ENCODE measurements at regions not wholly inside any gene's neighbourhood (a gene's known extent, or its start where the extent isn't known, plus 50 kb on each side); places are given as distances from the start of the nearest gene placed in this dataset.

DNA sequence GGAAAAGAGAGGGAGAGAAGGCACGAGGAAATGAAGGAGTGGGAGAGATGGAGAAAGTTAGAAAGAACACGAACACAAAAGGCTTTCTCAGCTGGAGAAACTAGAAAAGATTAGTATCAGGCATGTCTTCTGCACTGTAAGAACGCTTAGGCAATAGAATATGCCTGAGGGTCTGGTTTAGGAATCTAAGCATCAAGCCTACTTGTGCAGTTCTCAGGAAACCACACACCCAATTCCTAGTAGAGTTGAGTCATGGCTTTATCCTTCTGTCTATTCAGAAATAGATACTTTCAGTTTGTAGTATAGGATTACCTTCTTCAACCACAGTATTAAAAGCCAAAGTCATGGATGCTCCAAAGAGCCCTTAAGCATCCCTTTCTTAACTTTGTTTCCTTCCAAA is 969.4 kb downstream of the NTRK3 start:
- Mint-ChIP-seq H3K4me3 (no peak overlapping the region), H3K27ac (no peak overlapping the region)
- H2AFZ ChIP-seq (replicated peaks), result no peak overlapping the region

DNA sequence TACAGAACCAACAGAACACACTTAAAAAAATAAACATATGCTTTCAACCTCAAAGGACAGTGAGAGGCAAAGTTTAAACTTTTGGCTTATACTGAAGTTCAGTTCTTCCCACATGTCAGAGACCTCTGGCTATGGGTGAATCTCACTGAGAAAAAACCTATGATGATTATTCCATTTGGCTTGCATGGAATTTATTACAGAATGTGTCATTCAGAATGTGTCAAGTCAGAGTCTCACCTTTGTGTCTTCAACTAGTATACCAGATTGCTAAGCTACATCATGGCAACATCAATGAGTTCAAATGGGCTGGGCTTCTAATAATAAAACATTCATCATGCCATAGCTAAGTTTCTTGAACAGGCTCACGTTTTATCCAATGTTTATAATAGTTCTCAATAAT is 987.0 kb downstream of the NTRK3 start:
- H3K4me1 Mint-ChIP-seq, result no peaks in the 10 kb centered on the region

More for the DNA sequence above, 969.4 kb downstream of the NTRK3 start:
- Histone ChIP-seq H3K4me3 (no peak overlapping the region), H3K4me1 (no peaks in the 10 kb centered on the region), H3K27me3 (no peaks in the 10 kb centered on the region), H3K27ac (no peak overlapping the region), H3K36me3 (no peaks in the 10 kb centered on the region), H3K9ac (no peak overlapping the region), H3F3A (ENCODE audit: low read depth) (no peaks in the 10 kb centered on the region), H3K9me3 (ENCODE audit: low read depth) (no peaks in the 10 kb centered on the region), H3K4me2 (no peak overlapping the region), H3K79me2 (ENCODE audit: low read depth) (no peaks in the 10 kb centered on the region), H4K20me1 (ENCODE audit: low read depth) (no peaks in the 10 kb centered on the region)
- no peak for DNase-seq (ENCODE audit: low spot score)
- H3K9me3 Mint-ChIP-seq, result peaks cover 3% of the 10 kb centered on the region
- no peaks in the 10 kb centered on the region for H3K27me3 Mint-ChIP-seq (ENCODE audit: insufficient read depth, low read depth)
- H3K4me1 Mint-ChIP-seq, result no peaks in the 10 kb centered on the region
- no peaks in the 10 kb centered on the region for H3K36me3 Mint-ChIP-seq
- TF ChIP-seq EZH2phosphoT487 (IDR thresholded peaks at IDR 0.05) (no peak), EZH2 (IDR thresholded peaks at IDR 0.05) (no peak)
- TF ChIP-seq, protein P1, sequence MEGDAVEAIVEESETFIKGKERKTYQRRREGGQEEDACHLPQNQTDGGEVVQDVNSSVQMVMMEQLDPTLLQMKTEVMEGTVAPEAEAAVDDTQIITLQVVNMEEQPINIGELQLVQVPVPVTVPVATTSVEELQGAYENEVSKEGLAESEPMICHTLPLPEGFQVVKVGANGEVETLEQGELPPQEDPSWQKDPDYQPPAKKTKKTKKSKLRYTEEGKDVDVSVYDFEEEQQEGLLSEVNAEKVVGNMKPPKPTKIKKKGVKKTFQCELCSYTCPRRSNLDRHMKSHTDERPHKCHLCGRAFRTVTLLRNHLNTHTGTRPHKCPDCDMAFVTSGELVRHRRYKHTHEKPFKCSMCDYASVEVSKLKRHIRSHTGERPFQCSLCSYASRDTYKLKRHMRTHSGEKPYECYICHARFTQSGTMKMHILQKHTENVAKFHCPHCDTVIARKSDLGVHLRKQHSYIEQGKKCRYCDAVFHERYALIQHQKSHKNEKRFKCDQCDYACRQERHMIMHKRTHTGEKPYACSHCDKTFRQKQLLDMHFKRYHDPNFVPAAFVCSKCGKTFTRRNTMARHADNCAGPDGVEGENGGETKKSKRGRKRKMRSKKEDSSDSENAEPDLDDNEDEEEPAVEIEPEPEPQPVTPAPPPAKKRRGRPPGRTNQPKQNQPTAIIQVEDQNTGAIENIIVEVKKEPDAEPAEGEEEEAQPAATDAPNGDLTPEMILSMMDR (IDR thresholded peaks at IDR 0.05), result no peak

DNA sequence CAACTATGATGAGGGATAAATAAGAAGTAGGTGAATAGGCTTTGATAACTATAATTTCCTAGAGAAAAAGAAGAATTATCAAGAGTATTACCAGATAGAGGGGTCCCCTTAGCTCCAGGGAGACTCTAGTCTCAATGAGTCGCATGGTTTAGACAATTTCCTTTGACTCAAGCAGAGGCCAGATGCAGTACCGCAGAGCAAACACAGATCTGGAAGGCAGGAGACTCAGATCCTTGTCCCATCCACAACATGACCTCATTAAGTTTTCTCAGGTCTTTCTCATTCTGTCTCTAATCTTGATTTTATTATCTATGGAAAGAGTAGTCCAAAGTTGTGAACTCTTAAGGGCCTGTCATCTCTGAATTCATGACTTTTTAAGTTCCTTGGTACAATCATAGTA is 987.9 kb downstream of the NTRK3 start:
- Histone ChIP-seq H3F3A (ENCODE audit: low read depth) (no peaks in the 10 kb centered on the region), H3K9ac (no peak overlapping the region), H3K27ac (no peak overlapping the region), H3K36me3 (no peaks in the 10 kb centered on the region), H2AFZ (replicated peaks) (no peak overlapping the region), H3K4me1 (no peaks in the 10 kb centered on the region), H3K27me3 (no peaks in the 10 kb centered on the region), H3K4me3 (no peak overlapping the region), H4K20me1 (ENCODE audit: low read depth) (no peaks in the 10 kb centered on the region), H3K4me2 (no peak overlapping the region), H3K9me3 (ENCODE audit: low read depth) (no peaks in the 10 kb centered on the region), H3K79me2 (ENCODE audit: low read depth) (no peaks in the 10 kb centered on the region)
- Mint-ChIP-seq H3K4me1 (no peaks in the 10 kb centered on the region), H3K27ac (no peak overlapping the region), H3K36me3 (no peaks in the 10 kb centered on the region), H3K9me3 (peaks cover 4% of the 10 kb centered on the region), H3K27me3 (ENCODE audit: insufficient read depth, low read depth) (peaks cover 2% of the 10 kb centered on the region), H3K4me3 (no peak overlapping the region)
- no peak for TF ChIP-seq EZH2 (IDR thresholded peaks at IDR 0.05)
- TF ChIP-seq, protein P1 (IDR thresholded peaks at IDR 0.05), result no peak
- no peak for TF ChIP-seq EZH2phosphoT487 (IDR thresholded peaks at IDR 0.05)
- no peak for DNase-seq (ENCODE audit: low spot score)

More for the DNA sequence above, 987.0 kb downstream of the NTRK3 start:
- no peak overlapping the region for H3K4me3 Mint-ChIP-seq
- Histone ChIP-seq H4K20me1 (ENCODE audit: low read depth) (no peaks in the 10 kb centered on the region), H3K4me1 (no peaks in the 10 kb centered on the region), H3K9me3 (ENCODE audit: low read depth) (no peaks in the 10 kb centered on the region), H3K9ac (no peak overlapping the region), H3K4me3 (no peak overlapping the region), H2AFZ (replicated peaks) (no peak overlapping the region), H3F3A (ENCODE audit: low read depth) (no peaks in the 10 kb centered on the region), H3K79me2 (ENCODE audit: low read depth) (no peaks in the 10 kb centered on the region), H3K27ac (no peak overlapping the region), H3K36me3 (no peaks in the 10 kb centered on the region), H3K4me2 (no peak overlapping the region), H3K27me3 (no peaks in the 10 kb centered on the region)
- DNase-seq (ENCODE audit: low spot score), result no peak
- TF ChIP-seq EZH2 (IDR thresholded peaks at IDR 0.05), result no peak
- no peak for TF ChIP-seq EZH2phosphoT487 (IDR thresholded peaks at IDR 0.05)
- TF ChIP-seq, protein P1 (IDR thresholded peaks at IDR 0.05), result no peak
- H3K27me3 Mint-ChIP-seq (ENCODE audit: insufficient read depth, low read depth), result peaks cover 2% of the 10 kb centered on the region
- no peaks in the 10 kb centered on the region for H3K36me3 Mint-ChIP-seq
- peaks cover 4% of the 10 kb centered on the region for H3K9me3 Mint-ChIP-seq
- H3K27ac Mint-ChIP-seq, result no peak overlapping the region

All from neural progenitor cell (in vitro differentiated cells).